ENCODE measurements at regions not wholly inside any gene's neighbourhood (a gene's known extent, or its start where the extent isn't known, plus 50 kb on each side); places are given as distances from the start of the nearest gene placed in this dataset.

- H3K4me1 ChIP-seq (ENCODE audit: control extremely low read depth in 1 of 4, control insufficient read depth in 4 of 4, insufficient read depth in 4 of 4, low read length in 3 of 4) = no peaks in the 10 kb centered on the region
- ChIA-PET POLR2A (no interaction called here), CTCF (no interaction called here)
- H3K9me3 ChIP-seq (ENCODE audit: control extremely low read depth in 1 of 5, control insufficient read depth in 4 of 5, insufficient read depth in 2 of 5, low read depth in 1 of 5, low read length in 4 of 5) = no peaks in the 10 kb centered on the region
- no peak for DNase-seq
- H3K27me3 ChIP-seq (replicated peaks in 2 of 5; ENCODE audit: control insufficient read depth in 4 of 5, insufficient read depth in 5 of 5, low read length in 4 of 5) = peaks cover 2 to 14% (median 4%) of the 10 kb centered on the region in 5 experiments
- WGBS (ENCODE audit: insufficient coverage) = 90% methylated on average over 7 of the region's 9 CpGs
- H3K4me3 ChIP-seq (ENCODE audit: control insufficient read depth in 1 of 7, extremely low read depth in 1 of 7, insufficient read depth in 4 of 7, low read depth in 2 of 7, low read length in 6 of 7) = no peak overlapping the region
- H3K36me3 ChIP-seq (ENCODE audit: control insufficient read depth in 4 of 4, insufficient read depth in 4 of 4, low read length in 3 of 4) = no peaks in the 10 kb centered on the region
- H3K27ac ChIP-seq (ENCODE audit: insufficient read depth in 1 of 2, low read depth in 1 of 2, low read length in 2 of 2, poor library complexity in 1 of 2, severe bottlenecking in 2 of 2) = no peak overlapping the region
These were observed 173.7 kb upstream of the NECTIN1 start for GRCh38 chr11:119902656-119903231.

DNA sequence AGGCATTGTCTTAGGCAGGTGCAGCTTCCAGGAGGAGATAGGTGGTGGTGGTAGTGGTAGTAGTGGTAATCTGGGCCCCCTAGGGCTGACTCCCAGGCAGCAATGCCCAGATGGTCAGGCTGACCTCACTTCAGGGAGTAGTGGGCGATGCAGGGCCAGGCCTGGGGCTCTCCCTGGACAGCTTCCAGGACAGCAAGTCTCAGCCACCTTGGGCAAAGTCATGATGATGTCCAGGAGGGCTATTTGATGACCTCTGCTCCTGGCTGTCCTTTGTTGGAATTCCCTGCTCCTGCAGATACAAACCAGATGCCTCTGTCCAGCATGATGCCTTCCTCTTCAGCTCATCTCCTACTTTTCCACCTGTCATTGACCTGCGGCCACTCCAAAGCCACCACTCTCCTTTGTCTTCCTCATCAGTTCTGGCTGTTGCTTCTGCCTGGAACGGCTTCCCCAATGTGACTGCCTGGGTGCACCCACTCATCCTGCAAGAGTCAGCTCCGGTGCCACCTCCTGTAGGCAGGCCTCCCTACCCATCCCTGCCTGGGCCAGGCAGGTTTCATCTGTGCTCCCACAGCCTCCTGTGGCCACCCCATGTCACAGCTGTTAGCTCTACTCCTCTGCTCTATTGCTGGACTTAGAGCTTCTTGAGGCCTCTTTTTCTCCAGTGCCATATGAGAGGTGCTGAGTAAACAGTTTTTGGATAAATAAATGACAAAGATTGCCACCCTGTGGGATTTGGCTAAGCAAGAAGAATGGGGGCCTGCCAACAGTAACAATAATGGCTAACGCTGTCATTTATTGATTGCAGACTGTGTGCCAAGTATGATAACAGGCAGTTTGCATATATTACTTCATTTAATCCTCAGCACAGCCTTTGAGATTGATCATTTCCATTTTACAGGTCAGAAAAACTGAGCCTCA lies 172.9 kb upstream of the NECTIN1 start:
- WGBS (ENCODE audit: insufficient coverage) = 97% methylated on average over 4 of the region's 5 CpGs
- CTCF ChIA-PET = no interaction called here

DNA sequence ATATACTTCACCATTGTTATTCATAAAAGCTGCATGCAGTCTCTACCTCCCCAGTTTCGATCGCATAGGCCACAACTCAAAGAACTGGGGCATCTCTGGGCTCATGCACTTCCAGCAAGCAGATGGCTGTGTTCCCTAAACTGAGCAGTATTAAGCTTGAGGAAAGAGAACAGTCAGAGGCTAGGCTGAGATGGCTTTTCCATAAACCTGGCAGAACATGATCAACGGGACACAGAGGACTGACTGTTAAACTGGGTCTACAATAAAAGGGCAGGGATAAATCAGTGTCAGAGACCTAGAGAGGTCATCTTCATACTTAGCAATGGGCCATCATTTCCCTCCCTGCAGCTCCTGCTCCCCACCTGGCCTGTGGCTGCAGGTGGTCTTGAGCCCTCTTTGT lies 171.0 kb upstream of the NECTIN1 start:
- ChIA-PET POLR2A (no interaction called here), CTCF (no interaction called here)
- Histone ChIP-seq H3K27me3 (replicated peaks in 2 of 5; ENCODE audit: control insufficient read depth in 4 of 5, insufficient read depth in 5 of 5, low read length in 4 of 5) (peaks cover 0 to 7% (median 0%) of the 10 kb centered on the region in 5 experiments), H3K36me3 (ENCODE audit: control insufficient read depth in 4 of 4, insufficient read depth in 4 of 4, low read length in 3 of 4) (no peaks in the 10 kb centered on the region), H3K9me3 (ENCODE audit: control extremely low read depth in 1 of 5, control insufficient read depth in 4 of 5, insufficient read depth in 2 of 5, low read depth in 1 of 5, low read length in 4 of 5) (no peaks in the 10 kb centered on the region), H3K27ac (ENCODE audit: insufficient read depth in 1 of 2, low read depth in 1 of 2, low read length in 2 of 2, poor library complexity in 1 of 2, severe bottlenecking in 2 of 2) (no peak overlapping the region), H3K4me1 (ENCODE audit: control extremely low read depth in 1 of 4, control insufficient read depth in 4 of 4, insufficient read depth in 4 of 4, low read length in 3 of 4) (peaks cover 0 to 13% (median 0%) of the 10 kb centered on the region in 4 experiments), H3K4me3 (ENCODE audit: control insufficient read depth in 1 of 7, extremely low read depth in 1 of 7, insufficient read depth in 4 of 7, low read depth in 2 of 7, low read length in 6 of 7) (no peak overlapping the region)
- DNase-seq = no peak
- 73% methylated on average over 3 of the region's 3 CpGs for WGBS (ENCODE audit: insufficient coverage)

More for the DNA sequence above, 172.9 kb upstream of the NECTIN1 start:
- Histone ChIP-seq H3K9me3 (ENCODE audit: control extremely low read depth in 1 of 5, control insufficient read depth in 4 of 5, insufficient read depth in 2 of 5, low read depth in 1 of 5, low read length in 4 of 5) (no peaks in the 10 kb centered on the region), H3K4me3 (ENCODE audit: control insufficient read depth in 1 of 7, extremely low read depth in 1 of 7, insufficient read depth in 4 of 7, low read depth in 2 of 7, low read length in 6 of 7) (no peak overlapping the region), H3K27ac (ENCODE audit: insufficient read depth in 1 of 2, low read depth in 1 of 2, low read length in 2 of 2, poor library complexity in 1 of 2, severe bottlenecking in 2 of 2) (no peak overlapping the region), H3K27me3 (replicated peaks in 2 of 5; ENCODE audit: control insufficient read depth in 4 of 5, insufficient read depth in 5 of 5, low read length in 4 of 5) (peaks cover 0 to 11% (median 3%) of the 10 kb centered on the region in 5 experiments), H3K36me3 (ENCODE audit: control insufficient read depth in 4 of 4, insufficient read depth in 4 of 4, low read length in 3 of 4) (no peaks in the 10 kb centered on the region), H3K4me1 (ENCODE audit: control extremely low read depth in 1 of 4, control insufficient read depth in 4 of 4, insufficient read depth in 4 of 4, low read length in 3 of 4) (no peaks in the 10 kb centered on the region)
- POLR2A ChIA-PET = no interaction called here
- no peak for DNase-seq

GRCh38 chr11:119897576-119897975 lies 168.6 kb upstream of the NECTIN1 start:
- H3K27ac ChIP-seq (ENCODE audit: insufficient read depth in 1 of 2, low read depth in 1 of 2, low read length in 2 of 2, poor library complexity in 1 of 2, severe bottlenecking in 2 of 2) = no peak overlapping the region
- H3K4me3 ChIP-seq (ENCODE audit: control insufficient read depth in 1 of 7, extremely low read depth in 1 of 7, insufficient read depth in 4 of 7, low read depth in 2 of 7, low read length in 6 of 7) = no peak overlapping the region
- 100% methylated on average over 4 of the region's 6 CpGs for WGBS (ENCODE audit: insufficient coverage)
- H3K4me1 ChIP-seq (ENCODE audit: control extremely low read depth in 1 of 4, control insufficient read depth in 4 of 4, insufficient read depth in 4 of 4, low read length in 3 of 4) = peaks cover 0 to 13% (median 0%) of the 10 kb centered on the region in 4 experiments
- CTCF ChIA-PET = no interaction called here
- no peaks in the 10 kb centered on the region for H3K36me3 ChIP-seq (ENCODE audit: control insufficient read depth in 4 of 4, insufficient read depth in 4 of 4, low read length in 3 of 4)
- no peak for DNase-seq
- POLR2A ChIA-PET = no interaction called here
- peaks cover 0 to 12% (median 0%) of the 10 kb centered on the region in 5 experiments for H3K27me3 ChIP-seq (replicated peaks in 2 of 5; ENCODE audit: control insufficient read depth in 4 of 5, insufficient read depth in 5 of 5, low read length in 4 of 5)
- H3K9me3 ChIP-seq (ENCODE audit: control extremely low read depth in 1 of 5, control insufficient read depth in 4 of 5, insufficient read depth in 2 of 5, low read depth in 1 of 5, low read length in 4 of 5) = no peaks in the 10 kb centered on the region

- ChIA-PET CTCF (no interaction called here), POLR2A (no interaction called here)
- H3K27ac ChIP-seq (ENCODE audit: insufficient read depth in 1 of 2, low read depth in 1 of 2, low read length in 2 of 2, poor library complexity in 1 of 2, severe bottlenecking in 2 of 2) = no peak overlapping the region
- DNase-seq = no peak
- peaks cover 0 to 12% (median 0%) of the 10 kb centered on the region in 5 experiments for H3K27me3 ChIP-seq (replicated peaks in 2 of 5; ENCODE audit: control insufficient read depth in 4 of 5, insufficient read depth in 5 of 5, low read length in 4 of 5)
- peaks cover 0 to 13% (median 0%) of the 10 kb centered on the region in 4 experiments for H3K4me1 ChIP-seq (ENCODE audit: control extremely low read depth in 1 of 4, control insufficient read depth in 4 of 4, insufficient read depth in 4 of 4, low read length in 3 of 4)
- no peak overlapping the region for H3K4me3 ChIP-seq (ENCODE audit: control insufficient read depth in 1 of 7, extremely low read depth in 1 of 7, insufficient read depth in 4 of 7, low read depth in 2 of 7, low read length in 6 of 7)
- no peaks in the 10 kb centered on the region for H3K9me3 ChIP-seq (ENCODE audit: control extremely low read depth in 1 of 5, control insufficient read depth in 4 of 5, insufficient read depth in 2 of 5, low read depth in 1 of 5, low read length in 4 of 5)
- H3K36me3 ChIP-seq (ENCODE audit: control insufficient read depth in 4 of 4, insufficient read depth in 4 of 4, low read length in 3 of 4) = no peaks in the 10 kb centered on the region
- 84% methylated on average over 2 of the region's 2 CpGs for whole genome bisulfite sequencing (ENCODE audit: insufficient coverage)
These were observed 168.0 kb upstream of the NECTIN1 start for GRCh38 chr11:119897046-119897440.

GRCh38 chr11:119896387-119897045 lies 167.5 kb upstream of the NECTIN1 start:
- Histone ChIP-seq H3K9me3 (ENCODE audit: control extremely low read depth in 1 of 5, control insufficient read depth in 4 of 5, insufficient read depth in 2 of 5, low read depth in 1 of 5, low read length in 4 of 5) (no peaks in the 10 kb centered on the region), H3K36me3 (ENCODE audit: control insufficient read depth in 4 of 4, insufficient read depth in 4 of 4, low read length in 3 of 4) (no peaks in the 10 kb centered on the region), H3K4me1 (ENCODE audit: control extremely low read depth in 1 of 4, control insufficient read depth in 4 of 4, insufficient read depth in 4 of 4, low read length in 3 of 4) (peaks cover 0 to 13% (median 0%) of the 10 kb centered on the region in 4 experiments), H3K27me3 (replicated peaks in 2 of 5; ENCODE audit: control insufficient read depth in 4 of 5, insufficient read depth in 5 of 5, low read length in 4 of 5) (peaks cover 0 to 12% (median 0%) of the 10 kb centered on the region in 5 experiments), H3K4me3 (ENCODE audit: control insufficient read depth in 1 of 7, extremely low read depth in 1 of 7, insufficient read depth in 4 of 7, low read depth in 2 of 7, low read length in 6 of 7) (no peak overlapping the region), H3K27ac (ENCODE audit: insufficient read depth in 1 of 2, low read depth in 1 of 2, low read length in 2 of 2, poor library complexity in 1 of 2, severe bottlenecking in 2 of 2) (no peak overlapping the region)
- 95% methylated on average over 6 of the region's 8 CpGs for WGBS (ENCODE audit: insufficient coverage)
- ChIA-PET CTCF (no interaction called here), POLR2A (no interaction called here)
- DNase-seq = no peak

- Histone ChIP-seq H3K27ac (ENCODE audit: insufficient read depth in 1 of 2, low read depth in 1 of 2, low read length in 2 of 2, poor library complexity in 1 of 2, severe bottlenecking in 2 of 2) (no peak overlapping the region), H3K4me3 (ENCODE audit: control insufficient read depth in 1 of 7, extremely low read depth in 1 of 7, insufficient read depth in 4 of 7, low read depth in 2 of 7, low read length in 6 of 7) (peak overlapping the region in 1 of 7 experiments; percentile 7), H3K36me3 (ENCODE audit: control insufficient read depth in 4 of 4, insufficient read depth in 4 of 4, low read length in 3 of 4) (no peaks in the 10 kb centered on the region), H3K9me3 (ENCODE audit: control extremely low read depth in 1 of 5, control insufficient read depth in 4 of 5, insufficient read depth in 2 of 5, low read depth in 1 of 5, low read length in 4 of 5) (no peaks in the 10 kb centered on the region), H3K27me3 (replicated peaks in 2 of 5; ENCODE audit: control insufficient read depth in 4 of 5, insufficient read depth in 5 of 5, low read length in 4 of 5) (peaks cover 0 to 16% (median 3%) of the 10 kb centered on the region in 5 experiments), H3K4me1 (ENCODE audit: control extremely low read depth in 1 of 4, control insufficient read depth in 4 of 4, insufficient read depth in 4 of 4, low read length in 3 of 4) (peaks cover 0 to 15% (median 0%) of the 10 kb centered on the region in 4 experiments)
- WGBS (ENCODE audit: insufficient coverage) = no CpG with 5 or more reads among the region's 1 CpG
- CTCF ChIA-PET = no interaction called here
- DNase-seq = peak in 2 of 3 donors; percentile 36 to 47
- POLR2A ChIA-PET = no interaction called here
These were observed 167.0 kb upstream of the NECTIN1 start for GRCh38 chr11:119895981-119896380.
